ENCODE measurements at regions not wholly inside any gene's neighbourhood (a gene's known extent, or its start where the extent isn't known, plus 50 kb on each side); places are given as distances from the start of the nearest gene placed in this dataset.
"Not testable (repeated sequence)": the region's sequence is repeated elsewhere in the genome, so short reads cannot be mapped to it uniquely, and the experiment has no call there.

DNA sequence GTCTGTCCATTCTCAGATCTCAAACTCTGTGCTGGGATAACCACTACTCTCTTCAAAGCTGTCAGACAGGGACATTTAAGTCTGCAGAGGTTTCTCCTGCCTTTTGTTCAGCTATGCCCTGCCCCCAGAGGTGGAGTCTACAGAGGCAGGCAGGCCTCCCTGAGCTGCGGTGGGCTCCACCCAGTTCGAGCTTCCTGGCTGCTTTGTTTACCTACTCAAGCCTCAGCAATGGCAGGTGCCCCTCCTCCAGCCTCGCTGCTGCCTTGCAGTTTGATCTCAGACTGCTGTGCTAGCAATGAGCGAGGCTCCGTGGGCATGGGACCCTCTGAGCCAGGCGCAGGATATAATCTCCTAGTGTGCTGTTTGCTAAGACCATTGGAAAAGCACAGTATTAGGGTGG lies 53.1 kb upstream of the HUNK start:
- not testable (repeated sequence) for DNase-seq (ENCODE audit: low spot score)

DNA sequence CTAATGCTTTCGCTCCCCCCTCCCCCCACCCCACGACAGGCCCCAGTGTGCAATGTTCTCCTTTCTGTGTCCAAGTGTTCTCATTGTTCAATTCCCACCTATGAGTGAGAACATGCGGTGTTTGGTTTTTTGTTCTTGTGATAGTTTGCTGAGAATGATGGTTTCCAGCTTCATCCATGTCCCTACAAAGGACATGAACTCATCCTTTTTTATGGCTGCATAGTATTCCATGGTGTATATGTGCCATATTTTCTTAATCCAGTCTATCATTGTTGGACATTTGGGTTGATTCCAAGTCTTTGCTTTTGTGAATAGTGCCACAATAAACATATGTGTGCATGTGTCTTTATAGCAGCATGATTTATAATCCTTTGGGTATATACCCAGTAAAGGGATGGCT lies 58.5 kb upstream of the HUNK start:
- DNase-seq (ENCODE audit: low spot score), result not testable (repeated sequence)

DNA sequence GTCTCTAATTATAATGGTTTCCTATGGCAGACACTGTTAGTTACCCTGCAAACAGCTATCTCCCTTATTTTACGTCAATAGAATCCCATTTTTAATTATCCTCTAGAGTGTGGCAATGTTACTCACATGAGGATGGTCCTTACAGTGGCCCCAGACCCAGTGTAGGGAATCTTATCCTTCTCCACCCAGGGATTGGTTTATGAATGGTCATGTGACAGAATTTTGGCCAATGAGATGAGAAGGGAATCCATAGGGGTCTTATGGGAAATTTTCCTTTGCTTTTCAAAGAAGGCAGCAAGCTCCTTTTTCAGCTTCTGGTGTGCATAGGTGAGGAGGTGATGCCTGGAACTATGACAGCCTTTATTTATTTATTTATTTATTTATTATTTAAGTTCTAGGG lies 59.0 kb upstream of the HUNK start:
- DNase-seq (ENCODE audit: low spot score), result no peak

DNA sequence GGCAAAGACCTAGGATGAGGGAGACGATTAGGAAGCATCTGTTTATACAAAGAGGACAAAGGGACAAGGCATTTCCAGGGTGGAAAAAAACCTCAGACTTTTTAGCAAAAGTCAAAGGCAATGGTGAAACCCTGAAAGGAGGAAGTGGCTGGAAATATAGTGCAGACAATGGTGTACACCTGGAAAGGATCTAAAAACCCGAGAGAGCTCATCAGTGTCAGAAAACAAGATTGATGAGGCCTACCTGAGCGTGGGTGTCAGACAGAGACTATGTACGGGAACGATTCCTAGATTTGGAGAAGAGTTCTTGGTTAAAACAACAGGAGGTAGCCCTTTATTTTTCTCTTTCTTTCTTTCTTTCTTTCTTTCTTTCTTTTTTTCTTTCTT lies 68.8 kb upstream of the HUNK start:
- DNase-seq (ENCODE audit: low spot score), result no peak

DNA sequence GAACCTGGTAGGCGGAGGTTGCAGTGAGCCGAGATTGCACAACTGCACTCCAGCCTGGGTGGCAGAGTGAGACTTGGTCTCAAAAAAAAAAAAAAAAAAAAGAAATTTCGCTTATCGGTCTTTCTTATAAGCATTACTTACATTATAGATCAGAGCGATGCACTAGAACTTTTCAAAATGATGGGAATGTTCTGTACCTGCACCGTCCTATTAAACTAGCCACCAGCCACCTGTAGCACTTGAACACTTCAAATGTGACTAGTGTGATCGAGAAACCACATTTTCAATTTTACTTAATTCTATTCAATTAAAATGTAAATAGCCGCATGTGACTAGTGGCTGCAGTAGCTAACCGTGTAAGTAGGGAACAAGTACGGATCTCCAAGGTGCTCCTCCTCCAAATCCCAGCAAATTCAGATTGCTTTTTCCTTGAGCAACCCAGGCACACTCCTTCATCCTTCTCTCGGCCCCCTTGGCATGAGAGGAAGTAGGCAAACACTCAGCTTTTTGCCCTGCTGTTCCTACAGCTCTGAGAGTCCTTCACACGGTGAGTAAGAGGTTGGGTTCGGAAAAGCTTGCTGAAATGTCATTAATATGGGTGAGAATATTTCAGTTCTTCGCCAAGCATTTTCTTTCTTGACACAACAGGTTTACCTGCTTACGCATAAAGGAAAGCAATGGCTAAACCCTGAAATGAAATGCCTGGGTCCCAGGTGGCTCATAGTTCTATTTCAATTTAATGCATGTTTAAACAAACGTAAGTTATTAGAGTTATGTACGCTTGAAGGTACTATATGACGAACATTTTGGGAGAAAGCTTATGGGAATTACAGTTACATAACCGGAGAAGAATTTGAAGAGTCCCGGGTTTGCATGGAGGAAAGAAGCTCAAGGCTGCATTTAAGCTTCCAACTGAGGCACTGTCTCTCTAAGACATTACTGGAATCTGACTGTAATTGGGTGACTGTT lies 69.5 kb upstream of the HUNK start:
- no peak for DNase-seq (ENCODE audit: low spot score)

DNA sequence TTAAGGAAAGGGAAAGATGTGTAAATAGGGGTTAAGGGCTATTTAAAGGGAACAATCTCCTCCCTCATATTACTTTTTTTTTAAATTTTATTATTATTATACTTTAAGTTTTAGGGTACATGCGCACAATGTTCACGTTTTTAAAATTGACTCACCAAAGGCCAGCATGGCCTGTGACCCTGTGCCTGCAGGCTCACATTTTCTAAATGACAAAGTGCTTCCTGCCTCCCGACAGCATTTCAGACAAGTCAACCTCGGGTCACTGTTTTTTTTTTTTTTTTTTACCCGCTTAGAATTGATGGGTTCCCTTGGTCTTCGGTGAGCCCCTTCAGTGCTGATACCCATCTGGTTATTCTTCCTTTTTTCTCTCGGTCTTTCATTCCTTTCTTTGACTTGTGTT lies 70.4 kb upstream of the SCAF4 start:
- DNase-seq (ENCODE audit: low spot score), result no peak

DNA sequence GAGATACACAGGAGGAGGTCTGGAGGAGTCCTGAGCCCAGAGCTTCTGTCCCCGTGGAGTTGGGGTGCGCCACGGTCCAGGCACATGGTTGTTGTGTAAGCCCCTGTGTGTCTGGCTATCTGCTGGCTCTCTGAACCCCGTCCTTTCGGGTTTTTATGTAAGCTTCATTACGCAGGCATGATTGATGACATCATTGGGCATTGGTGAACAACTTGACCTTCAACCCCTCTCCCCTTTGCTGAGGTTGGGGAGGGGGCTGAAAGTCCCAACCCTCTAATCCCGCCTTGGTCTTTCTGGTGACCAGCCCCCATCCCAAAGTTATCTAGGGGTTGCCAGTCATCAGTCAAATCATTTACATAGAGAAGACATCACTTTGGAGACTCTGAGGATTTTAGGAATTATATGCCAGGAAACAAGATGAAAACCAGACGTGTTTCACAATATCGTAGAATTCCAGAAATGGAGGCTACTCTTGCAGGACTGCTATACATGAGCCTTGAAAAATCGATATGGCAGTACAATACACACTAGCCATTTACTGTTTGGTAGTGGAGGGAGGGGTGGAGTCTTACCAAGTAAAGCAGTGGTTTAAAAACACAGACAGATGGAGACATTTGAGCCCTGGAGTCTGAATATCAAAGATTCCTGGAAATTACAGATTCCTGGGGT lies 69.8 kb upstream of the SCAF4 start:
- DNase-seq (ENCODE audit: low spot score), result no peak

DNA sequence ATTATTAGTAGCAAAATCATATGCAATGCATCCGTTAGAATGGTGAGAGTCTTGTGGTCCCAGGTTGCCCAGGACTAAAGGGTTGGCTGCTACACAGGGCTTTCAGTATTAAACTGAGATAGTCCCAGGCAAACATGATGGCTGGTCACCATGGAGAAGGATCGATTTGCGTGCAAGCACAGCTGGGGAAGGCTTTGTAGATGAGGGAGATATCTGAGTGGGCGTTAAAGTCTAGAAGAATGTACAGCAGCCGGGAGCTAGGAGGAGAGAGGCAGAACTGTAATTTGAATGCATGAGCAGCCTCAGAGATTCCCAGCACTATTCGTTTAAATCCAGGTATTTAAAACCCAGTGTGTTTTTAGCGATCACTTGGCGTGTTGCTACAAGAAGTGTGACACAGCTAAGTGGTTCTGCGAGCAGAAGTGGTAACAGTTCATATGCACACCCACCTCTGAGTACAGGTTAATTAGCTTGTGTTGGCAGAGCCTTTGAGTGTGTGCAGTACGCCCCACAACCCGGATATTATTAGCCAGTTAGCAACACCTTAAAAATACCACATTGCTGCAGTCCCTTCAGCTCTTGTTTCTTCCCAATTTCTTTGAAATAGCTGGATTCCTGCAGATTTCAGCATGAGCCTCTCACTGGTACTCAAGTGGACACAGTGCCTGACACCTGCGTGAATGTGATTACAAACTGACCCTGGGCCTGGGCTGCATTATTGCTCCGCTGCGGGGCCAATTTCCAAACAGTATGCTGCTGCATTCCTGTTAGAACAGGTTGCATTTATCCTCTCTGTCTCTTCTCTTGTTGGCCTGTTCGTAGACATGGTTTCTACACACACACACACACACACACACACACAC lies 67.2 kb upstream of the SCAF4 start:
- no peak for DNase-seq (ENCODE audit: low spot score)

DNA sequence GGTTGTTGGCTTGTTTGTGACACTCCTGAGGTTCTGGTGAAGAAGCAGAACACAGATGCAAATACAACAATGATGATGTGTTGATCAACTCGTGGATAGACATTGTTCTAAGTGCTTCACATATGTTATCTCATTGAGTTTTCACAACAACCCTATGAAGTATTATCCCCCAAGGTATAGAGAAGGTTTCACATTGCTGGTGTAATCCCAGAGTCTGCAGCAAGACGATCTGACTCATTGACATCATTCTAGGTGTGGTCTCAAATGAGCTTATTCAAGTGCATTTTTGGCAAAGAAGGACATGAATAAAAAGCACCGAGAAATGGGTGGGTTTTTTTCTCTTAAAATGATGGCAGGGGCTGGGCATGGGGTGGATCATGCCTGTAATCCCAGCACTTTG lies 64.1 kb upstream of the SCAF4 start:
- DNase-seq (ENCODE audit: low spot score), result no peak

DNA sequence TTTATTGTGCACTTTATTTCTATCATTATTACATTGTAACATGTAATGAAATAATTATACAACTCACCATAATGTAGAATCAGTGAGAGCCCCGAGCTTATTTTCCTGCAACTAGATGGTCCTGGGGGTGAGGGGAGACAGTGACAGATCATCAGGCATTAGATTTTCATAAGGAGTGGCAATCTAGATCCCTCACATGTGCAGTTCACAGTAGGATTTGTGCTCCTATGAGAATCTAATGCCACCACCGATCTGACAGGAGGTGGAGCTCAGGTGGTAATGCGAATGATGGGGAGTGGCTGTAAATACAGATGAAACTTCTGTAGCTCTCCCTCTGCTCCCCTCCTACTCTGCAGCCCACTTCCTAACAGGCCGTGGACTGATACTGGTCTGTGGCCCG lies 58.5 kb upstream of the SCAF4 start:
- not testable (repeated sequence) for DNase-seq (ENCODE audit: low spot score)

DNA sequence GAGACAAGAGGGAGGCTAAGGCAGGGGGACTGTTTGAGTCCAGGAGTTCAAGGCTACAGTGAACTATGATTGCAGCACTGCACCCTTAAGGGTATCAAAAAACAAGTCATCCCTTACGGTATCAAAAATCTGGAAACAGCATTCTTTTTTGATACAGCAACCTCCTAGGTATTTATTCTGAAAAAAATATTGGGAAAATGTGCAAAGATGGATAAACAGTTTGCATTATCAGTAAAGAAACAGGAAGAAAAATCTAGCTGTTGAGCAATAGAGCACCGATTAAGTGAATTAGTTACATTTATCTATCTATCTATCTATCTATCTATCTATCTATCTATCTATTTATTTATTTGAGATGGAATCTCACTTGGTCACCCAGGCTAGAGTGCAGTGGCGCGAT lies 56.7 kb upstream of the SCAF4 start:
- DNase-seq (ENCODE audit: low spot score), result no peak

DNA sequence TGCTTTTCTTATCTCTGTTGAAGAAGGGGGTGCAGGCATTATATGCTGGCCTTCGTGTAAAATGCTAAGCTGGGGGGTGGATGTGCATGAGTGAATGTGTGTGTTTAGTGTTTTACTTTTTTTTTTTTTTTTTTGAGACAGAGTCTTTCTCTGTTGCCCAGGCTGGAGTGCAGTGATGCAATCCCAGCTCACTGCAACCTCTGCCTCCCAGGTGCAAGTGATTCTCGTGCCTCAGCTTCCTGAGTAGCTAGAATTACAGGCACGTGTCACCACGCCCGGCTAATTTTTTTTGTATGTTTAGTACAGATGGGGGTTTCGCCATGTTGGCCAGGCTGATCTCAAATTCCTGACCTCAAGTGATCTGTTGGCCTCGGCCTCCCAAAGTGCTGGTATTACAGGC lies 55.8 kb upstream of the SCAF4 start:
- not testable (repeated sequence) for DNase-seq (ENCODE audit: low spot score)

DNA sequence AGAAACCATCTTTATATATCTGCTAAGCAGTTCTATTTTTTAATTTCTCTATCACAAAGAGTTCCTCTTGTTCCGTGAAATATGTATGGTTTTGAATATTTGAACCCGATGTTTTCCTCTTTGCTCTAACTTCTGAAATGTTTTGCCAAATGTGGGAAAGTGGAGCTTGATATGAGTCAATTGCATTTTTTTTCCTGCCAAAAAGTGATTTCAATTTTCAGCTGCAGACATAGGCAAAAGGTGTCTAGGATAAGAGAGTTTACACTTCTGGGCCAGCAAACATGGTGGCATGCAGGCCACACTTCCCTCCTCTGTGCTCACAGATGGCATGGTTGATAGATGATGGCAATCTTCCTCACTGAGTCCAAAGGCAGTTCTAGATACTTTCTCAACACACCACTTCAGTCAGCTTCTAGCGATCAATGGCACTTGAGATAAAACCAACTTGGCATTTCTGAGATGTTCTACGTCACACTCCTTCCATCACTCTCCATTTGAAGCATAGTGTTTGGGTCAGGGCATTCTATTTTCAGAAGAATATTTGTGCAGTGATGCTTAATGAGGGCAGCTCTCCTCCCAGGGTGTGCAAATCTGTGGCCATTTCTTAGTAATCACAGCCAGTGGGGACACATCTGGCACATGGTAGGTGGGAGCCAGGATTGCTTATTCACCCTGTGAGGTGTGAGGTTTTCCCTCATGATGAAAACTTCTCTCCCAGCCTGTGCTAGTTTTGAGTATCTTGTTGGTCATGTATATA lies 54.4 kb upstream of the SCAF4 start:
- no peak for DNase-seq (ENCODE audit: low spot score)

DNA sequence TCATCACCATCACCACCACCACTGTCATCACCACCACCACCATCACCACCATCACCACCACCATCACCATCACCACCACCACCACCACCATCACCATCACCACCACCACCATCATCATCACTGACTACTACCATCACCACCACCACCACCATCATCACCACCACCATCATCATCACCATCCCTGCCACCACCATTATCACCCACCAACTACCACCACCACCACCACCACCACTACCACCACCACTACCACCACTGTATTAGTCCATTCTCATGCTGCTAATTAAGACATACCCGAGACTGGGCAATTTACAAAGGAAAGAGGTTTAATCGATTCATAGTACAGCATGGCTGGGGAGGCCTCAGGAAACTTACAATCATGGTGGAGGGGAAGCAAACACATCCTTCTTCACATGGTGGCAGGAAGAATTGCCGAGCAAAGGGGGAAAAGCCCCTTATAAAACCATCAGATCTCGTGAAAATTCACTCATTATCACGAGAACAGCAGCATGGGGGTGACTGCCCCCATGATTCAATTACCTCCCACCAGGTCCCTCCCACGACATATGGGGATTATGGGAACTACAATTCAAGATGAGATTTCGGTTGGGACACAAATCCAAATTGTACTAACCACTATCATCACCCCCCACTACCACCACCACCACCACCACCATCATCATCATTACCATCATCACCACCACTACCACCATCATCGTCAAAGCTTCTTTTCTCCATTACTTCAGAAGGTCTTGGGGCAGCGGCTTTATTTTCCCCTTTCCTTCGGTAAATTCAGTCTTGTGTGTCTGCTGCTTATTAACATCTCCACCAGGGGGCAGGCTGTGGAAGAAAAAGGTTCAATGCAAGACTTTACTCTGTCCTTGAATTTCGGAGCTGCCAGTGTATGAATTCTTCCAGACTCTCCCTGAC lies 53.6 kb upstream of the SCAF4 start:
- peak; percentile 55 for DNase-seq (ENCODE audit: low spot score)

DNA sequence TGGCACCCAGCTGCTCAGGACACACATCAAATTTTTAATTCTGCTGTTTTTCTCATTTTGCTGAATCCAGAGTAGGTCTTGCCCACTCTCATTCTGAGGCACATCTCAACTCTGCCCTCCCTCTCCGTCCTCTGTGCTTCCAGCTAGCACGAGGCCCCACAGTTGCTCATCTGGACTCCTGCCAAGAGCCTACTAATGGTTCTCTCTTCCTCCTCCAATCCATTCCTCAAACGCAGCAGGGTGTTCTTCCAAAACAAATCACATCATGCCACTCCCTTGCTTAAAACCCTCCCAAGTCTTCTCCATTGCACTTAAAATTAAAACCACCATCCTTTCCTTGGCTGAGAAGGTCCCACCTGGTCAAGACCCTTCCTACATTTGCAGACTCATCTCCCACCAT lies 49.8 kb upstream of the SCAF4 start:
- DNase-seq (ENCODE audit: low spot score), result no peak

Data from kidney capillary endothelial cell (primary cell).